ENCODE measurements at regions not wholly inside any gene's neighbourhood (a gene's known extent, or its start where the extent isn't known, plus 50 kb on each side); places are given as distances from the start of the nearest gene placed in this dataset.

GRCh38 chr18:78330766-78331165, 648.9 kb upstream of the SALL3 start:
- TF ChIP-seq, protein P1, sequence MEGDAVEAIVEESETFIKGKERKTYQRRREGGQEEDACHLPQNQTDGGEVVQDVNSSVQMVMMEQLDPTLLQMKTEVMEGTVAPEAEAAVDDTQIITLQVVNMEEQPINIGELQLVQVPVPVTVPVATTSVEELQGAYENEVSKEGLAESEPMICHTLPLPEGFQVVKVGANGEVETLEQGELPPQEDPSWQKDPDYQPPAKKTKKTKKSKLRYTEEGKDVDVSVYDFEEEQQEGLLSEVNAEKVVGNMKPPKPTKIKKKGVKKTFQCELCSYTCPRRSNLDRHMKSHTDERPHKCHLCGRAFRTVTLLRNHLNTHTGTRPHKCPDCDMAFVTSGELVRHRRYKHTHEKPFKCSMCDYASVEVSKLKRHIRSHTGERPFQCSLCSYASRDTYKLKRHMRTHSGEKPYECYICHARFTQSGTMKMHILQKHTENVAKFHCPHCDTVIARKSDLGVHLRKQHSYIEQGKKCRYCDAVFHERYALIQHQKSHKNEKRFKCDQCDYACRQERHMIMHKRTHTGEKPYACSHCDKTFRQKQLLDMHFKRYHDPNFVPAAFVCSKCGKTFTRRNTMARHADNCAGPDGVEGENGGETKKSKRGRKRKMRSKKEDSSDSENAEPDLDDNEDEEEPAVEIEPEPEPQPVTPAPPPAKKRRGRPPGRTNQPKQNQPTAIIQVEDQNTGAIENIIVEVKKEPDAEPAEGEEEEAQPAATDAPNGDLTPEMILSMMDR (IDR thresholded peaks at IDR 0.05) = no peak
- TF ChIP-seq POLR2A (IDR thresholded peaks at IDR 0.05) = no peak
